Liver (tissue), 3 donors: ENCODE measurements at regions not wholly inside any gene's neighbourhood (a gene's known extent, or its start where the extent isn't known, plus 50 kb on each side); places are given as distances from the start of the nearest gene placed in this dataset.

Experiments
- EGR1 ChIP-seq, 2 donors: IDR thresholded peaks; 2 replicates each; pipeline ENCODE4 v1.6.1; 2016 to 2018; ENCODE audit warnings: antibody characterized with exemption in 2 of 2, low read depth in 2 of 2
- GABPA ChIP-seq, 2 donors: IDR thresholded peaks in 1 of 2; conservative IDR thresholded peaks in 1 of 2; 2 replicates each; pipeline ENCODE4 v1.6.1; 2016; ENCODE audit warnings: antibody characterized with exemption in 2 of 2, mild to moderate bottlenecking in 1 of 2, moderate library complexity in 1 of 2
- JUND ChIP-seq, 2 donors: IDR thresholded peaks; 2 replicates each; pipeline ENCODE4 v1.6.1; 2016; ENCODE audit warnings: antibody characterized with exemption in 2 of 2
- NR2F2 ChIP-seq: IDR thresholded peaks from 2 replicates; pipeline ENCODE4 v1.6.1; 2016; ENCODE audit warnings: antibody characterized with exemption
- RAD21 ChIP-seq, 2 donors: IDR thresholded peaks; 2 replicates each; pipeline ENCODE4 v1.6.1; 2016; ENCODE audit warnings: antibody characterized with exemption in 2 of 2, mild to moderate bottlenecking in 2 of 2
- SP1 ChIP-seq: IDR thresholded peaks from 2 replicates; pipeline ENCODE4 v1.6.1; 2018; ENCODE audit warnings: antibody characterized with exemption, mild to moderate bottlenecking
- YY1 ChIP-seq: IDR thresholded peaks from 2 replicates; pipeline ENCODE4 v1.6.1; 2016; ENCODE audit warnings: antibody characterized with exemption, mild to moderate bottlenecking
- TF ChIP-seq, protein P1 (sequence below): fragments of 150-350 bp; IDR thresholded peaks from 2 replicates; pipeline ENCODE4 v1.5.1; 2017; ENCODE audit warnings: improper control_type of control experiment, low read depth, low read length; ENCODE audit not compliant: missing input control
- TF ChIP-seq, protein P2 (sequence below): IDR thresholded peaks from 2 replicates; pipeline ENCODE4 v1.6.1; 2016; ENCODE audit warnings: antibody characterized with exemption
- TF ChIP-seq, protein P3 (sequence below): IDR thresholded peaks from 2 replicates; pipeline ENCODE4 v1.6.1; 2016; ENCODE audit warnings: antibody characterized with exemption
- TF ChIP-seq, protein P4 (sequence below): IDR thresholded peaks from 2 replicates; pipeline ENCODE4 v1.6.1; 2016; ENCODE audit warnings: antibody characterized with exemption
- donor health status: healthy.
- donor health status: healthy.

DNA sequence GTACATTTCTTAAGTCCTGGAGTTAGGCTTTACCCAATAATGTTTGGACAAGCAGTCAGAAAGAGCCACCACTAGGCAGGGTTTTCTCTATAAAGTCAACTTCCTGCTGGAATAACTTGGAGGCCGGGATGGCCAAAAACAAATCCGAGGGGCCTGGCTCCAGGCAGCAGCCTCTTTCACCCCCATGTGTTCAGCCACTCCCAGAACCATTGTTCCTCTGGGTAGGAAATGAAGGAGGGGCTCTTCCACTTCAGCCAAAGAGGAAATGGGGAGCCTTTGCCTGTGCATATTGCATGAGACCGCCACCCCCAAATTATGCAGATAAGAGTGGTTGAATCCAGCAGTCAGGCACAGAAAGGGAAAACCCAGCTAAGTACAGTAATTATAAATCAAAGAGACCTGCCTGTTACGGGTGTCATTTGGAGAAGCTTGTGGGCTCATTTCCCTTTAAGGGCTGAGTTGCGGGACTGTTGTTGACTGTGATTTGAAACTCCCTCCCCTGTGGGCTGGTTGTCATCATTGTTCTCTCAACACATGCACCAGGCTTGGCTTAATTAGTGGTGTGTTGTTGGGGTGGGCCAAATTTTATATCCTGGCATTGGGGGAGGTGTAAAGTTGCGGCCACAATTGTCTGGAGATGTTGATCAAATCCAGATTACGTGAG, 212.8 kb upstream of the SOX11 start:
- TF ChIP-seq, protein P1, sequence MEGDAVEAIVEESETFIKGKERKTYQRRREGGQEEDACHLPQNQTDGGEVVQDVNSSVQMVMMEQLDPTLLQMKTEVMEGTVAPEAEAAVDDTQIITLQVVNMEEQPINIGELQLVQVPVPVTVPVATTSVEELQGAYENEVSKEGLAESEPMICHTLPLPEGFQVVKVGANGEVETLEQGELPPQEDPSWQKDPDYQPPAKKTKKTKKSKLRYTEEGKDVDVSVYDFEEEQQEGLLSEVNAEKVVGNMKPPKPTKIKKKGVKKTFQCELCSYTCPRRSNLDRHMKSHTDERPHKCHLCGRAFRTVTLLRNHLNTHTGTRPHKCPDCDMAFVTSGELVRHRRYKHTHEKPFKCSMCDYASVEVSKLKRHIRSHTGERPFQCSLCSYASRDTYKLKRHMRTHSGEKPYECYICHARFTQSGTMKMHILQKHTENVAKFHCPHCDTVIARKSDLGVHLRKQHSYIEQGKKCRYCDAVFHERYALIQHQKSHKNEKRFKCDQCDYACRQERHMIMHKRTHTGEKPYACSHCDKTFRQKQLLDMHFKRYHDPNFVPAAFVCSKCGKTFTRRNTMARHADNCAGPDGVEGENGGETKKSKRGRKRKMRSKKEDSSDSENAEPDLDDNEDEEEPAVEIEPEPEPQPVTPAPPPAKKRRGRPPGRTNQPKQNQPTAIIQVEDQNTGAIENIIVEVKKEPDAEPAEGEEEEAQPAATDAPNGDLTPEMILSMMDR, result no peak
- TF ChIP-seq SP1, result no peak
- TF ChIP-seq, protein P2, sequence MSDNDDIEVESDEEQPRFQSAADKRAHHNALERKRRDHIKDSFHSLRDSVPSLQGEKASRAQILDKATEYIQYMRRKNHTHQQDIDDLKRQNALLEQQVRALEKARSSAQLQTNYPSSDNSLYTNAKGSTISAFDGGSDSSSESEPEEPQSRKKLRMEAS, result no peak
- TF ChIP-seq, protein P3, sequence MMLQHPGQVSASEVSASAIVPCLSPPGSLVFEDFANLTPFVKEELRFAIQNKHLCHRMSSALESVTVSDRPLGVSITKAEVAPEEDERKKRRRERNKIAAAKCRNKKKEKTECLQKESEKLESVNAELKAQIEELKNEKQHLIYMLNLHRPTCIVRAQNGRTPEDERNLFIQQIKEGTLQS, result no peak
- TF ChIP-seq YY1, result no peak
- no peak for TF ChIP-seq GABPA (IDR thresholded peaks at IDR 0.05 in 1 of 2, conservative IDR thresholded peaks at IDR 0.05 in 1 of 2)
- TF ChIP-seq NR2F2, result no peak
- no peak for TF ChIP-seq RAD21 (IDR thresholded peaks at IDR 0.05)
- TF ChIP-seq, protein P4, sequence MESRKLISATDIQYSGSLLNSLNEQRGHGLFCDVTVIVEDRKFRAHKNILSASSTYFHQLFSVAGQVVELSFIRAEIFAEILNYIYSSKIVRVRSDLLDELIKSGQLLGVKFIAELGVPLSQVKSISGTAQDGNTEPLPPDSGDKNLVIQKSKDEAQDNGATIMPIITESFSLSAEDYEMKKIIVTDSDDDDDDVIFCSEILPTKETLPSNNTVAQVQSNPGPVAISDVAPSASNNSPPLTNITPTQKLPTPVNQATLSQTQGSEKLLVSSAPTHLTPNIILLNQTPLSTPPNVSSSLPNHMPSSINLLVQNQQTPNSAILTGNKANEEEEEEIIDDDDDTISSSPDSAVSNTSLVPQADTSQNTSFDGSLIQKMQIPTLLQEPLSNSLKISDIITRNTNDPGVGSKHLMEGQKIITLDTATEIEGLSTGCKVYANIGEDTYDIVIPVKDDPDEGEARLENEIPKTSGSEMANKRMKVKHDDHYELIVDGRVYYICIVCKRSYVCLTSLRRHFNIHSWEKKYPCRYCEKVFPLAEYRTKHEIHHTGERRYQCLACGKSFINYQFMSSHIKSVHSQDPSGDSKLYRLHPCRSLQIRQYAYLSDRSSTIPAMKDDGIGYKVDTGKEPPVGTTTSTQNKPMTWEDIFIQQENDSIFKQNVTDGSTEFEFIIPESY, result no peak
- no peak for TF ChIP-seq EGR1 (IDR thresholded peaks at IDR 0.05; ENCODE audit: low read depth in 2 of 2)
- TF ChIP-seq JUND (IDR thresholded peaks at IDR 0.05), result no peak
